Endodermal cell (in vitro differentiated cells): ENCODE measurements at regions not wholly inside any gene's neighbourhood (a gene's known extent, or its start where the extent isn't known, plus 50 kb on each side); places are given as distances from the start of the nearest gene placed in this dataset.
A peak's percentile ranks its signal among the peaks of the same experiment; 100 is the strongest.

ENCODE experiments used
- DNase-seq: peaks from one replicate; pipeline ENCODE4 v3.0.0-alpha.2; 2017
- H3K27ac ChIP-seq: 2 replicates; pipeline ENCODE4 v1.5.1; 2013; ENCODE audit warnings: mild to moderate bottlenecking, low read depth, low read length, moderate library complexity
- H3K27me3 ChIP-seq: 2 replicates; pipeline ENCODE4 v1.6.1; 2013; ENCODE audit warnings: mild to moderate bottlenecking, low read length, moderate library complexity; ENCODE audit not compliant: insufficient read depth, control insufficient read depth, poor library complexity, severe bottlenecking
- H3K36me3 ChIP-seq: 2 replicates; pipeline ENCODE4 v1.7.0; 2013; ENCODE audit warnings: mild to moderate bottlenecking, low read length, moderate library complexity; ENCODE audit not compliant: control insufficient read depth, insufficient read depth
- H3K4me1 ChIP-seq: one replicate; pipeline ENCODE4 v1.7.0; 2013; ENCODE audit warnings: low read length; ENCODE audit not compliant: control insufficient read depth, insufficient read depth
- H3K4me3 ChIP-seq: 2 replicates; pipeline ENCODE4 v1.5.1; 2013; ENCODE audit warnings: mild to moderate bottlenecking, low read length, moderate library complexity
- H3K9ac ChIP-seq: 2 replicates; pipeline ENCODE4 v1.6.1; 2013; ENCODE audit warnings: mild to moderate bottlenecking, low read length, moderate library complexity; ENCODE audit not compliant: poor library complexity, severe bottlenecking; ENCODE audit errors: extremely low read depth
- H3K9me3 ChIP-seq: 2 replicates; pipeline ENCODE4 v1.6.1; 2013; ENCODE audit warnings: mild to moderate bottlenecking, low read length, moderate library complexity; ENCODE audit not compliant: control insufficient read depth
- H3K27ac Mint-ChIP-seq: 2 replicates; pipeline ENCODE4 v1.8.0; 2020; ENCODE audit warnings: mixed read lengths
- H3K27me3 Mint-ChIP-seq: 2 replicates; pipeline ENCODE4 v1.8.0; 2021; ENCODE audit warnings: mild to moderate bottlenecking, mixed read lengths; ENCODE audit not compliant: insufficient read depth
- H3K36me3 Mint-ChIP-seq: 2 replicates; pipeline ENCODE4 v1.8.0; 2020; ENCODE audit warnings: low read depth, mixed read lengths
- H3K4me1 Mint-ChIP-seq: 2 replicates; pipeline ENCODE4 v1.8.0; 2020; ENCODE audit warnings: mixed read lengths
- H3K4me3 Mint-ChIP-seq: 2 replicates; pipeline ENCODE4 v1.8.0; 2020; ENCODE audit warnings: mild to moderate bottlenecking, moderate library complexity, mixed read lengths
- H3K9me3 Mint-ChIP-seq: 2 replicates; pipeline ENCODE4 v1.8.0; 2020; ENCODE audit warnings: mild to moderate bottlenecking, mixed read lengths
- CTCF ChIP-seq: fragments of 200-600 bp; sonication (generic); conservative IDR thresholded peaks from 2 replicates; pipeline ENCODE4 v1.5.0; 2021; ENCODE audit warnings: antibody characterized with exemption, mild to moderate bottlenecking
- WGBS, 2 experiments: methylation state at CpG; one replicate each; pipeline versions ENCODE4 v1.1.5 to v1.1.7; 2013; ENCODE audit warnings: missing lambda C conversion rate in 2 of 2, mixed read lengths in 1 of 2; ENCODE audit not compliant: insufficient coverage in 1 of 2, insufficient read length in 1 of 2; 5-methylcytosine and 5-hydroxymethylcytosine counted together

DNA sequence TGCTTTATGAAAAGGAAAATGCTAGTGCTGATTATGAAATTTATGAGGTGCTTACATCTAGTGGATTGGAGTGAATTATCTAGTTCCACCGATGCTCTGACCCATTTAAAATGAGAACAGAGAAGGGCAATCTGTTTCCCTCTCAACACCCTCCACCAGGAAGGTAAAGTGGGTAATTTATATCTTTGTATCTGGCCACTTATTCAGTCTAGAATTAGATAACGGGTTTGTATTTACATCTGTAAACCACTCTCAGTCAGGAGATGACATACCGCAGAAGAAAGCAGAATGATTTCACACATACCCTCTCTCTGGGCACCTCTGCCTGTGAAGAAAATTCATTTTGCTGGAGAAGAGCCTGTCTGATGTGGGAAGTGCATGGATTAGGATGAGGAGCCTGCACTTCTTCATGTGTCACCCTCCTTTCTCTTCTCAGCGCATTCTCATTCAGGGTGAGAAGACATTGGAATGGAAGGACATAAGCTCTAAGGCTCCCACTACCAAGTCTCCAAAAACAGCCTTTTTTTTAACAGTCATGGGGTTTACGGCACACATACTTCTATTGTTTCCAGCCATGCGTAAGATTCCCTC, 646.7 kb upstream of the SALL1 start:
- 93 to 95% methylated on average over 3 to 5 of the region's 6 CpGs for WGBS, 2 experiments
- Mint-ChIP-seq H3K36me3 (no peaks in the 10 kb centered on the region), H3K27me3 (no peaks in the 10 kb centered on the region), H3K4me3 (no peak overlapping the region), H3K9me3 (no peaks in the 10 kb centered on the region), H3K27ac (no peak overlapping the region), H3K4me1 (peaks cover 12% of the 10 kb centered on the region)
- no peak for TF ChIP-seq CTCF
- Histone ChIP-seq H3K9ac (no peak overlapping the region), H3K4me1 (no peaks in the 10 kb centered on the region), H3K9me3 (peaks cover 13% of the 10 kb centered on the region), H3K27ac (no peak overlapping the region), H3K36me3 (no peaks in the 10 kb centered on the region), H3K27me3 (no peaks in the 10 kb centered on the region), H3K4me3 (no peak overlapping the region)
- no peak for DNase-seq

GRCh38 chr16:51779240-51779639, 628.2 kb upstream of the SALL1 start:
- H3K9me3 Mint-ChIP-seq, result no peaks in the 10 kb centered on the region
- no peaks in the 10 kb centered on the region for H3K36me3 Mint-ChIP-seq
- 96% methylated on average over 3 of the region's 3 CpGs; no CpG with 5 or more reads in 1 of the 2 experiments for WGBS, 2 experiments
- H3K27ac Mint-ChIP-seq, result no peak overlapping the region
- no peak overlapping the region for H3K4me3 ChIP-seq
- no peak overlapping the region for H3K4me3 Mint-ChIP-seq
- H3K27me3 ChIP-seq, result no peaks in the 10 kb centered on the region
- H3K9me3 ChIP-seq, result no peaks in the 10 kb centered on the region
- H3K4me1 Mint-ChIP-seq, result no peaks in the 10 kb centered on the region
- no peak for DNase-seq
- H3K4me1 ChIP-seq, result no peaks in the 10 kb centered on the region
- H3K36me3 ChIP-seq, result no peaks in the 10 kb centered on the region
- no peak overlapping the region for H3K27ac ChIP-seq
- H3K9ac ChIP-seq, result no peak overlapping the region
- peaks cover 5% of the 10 kb centered on the region for H3K27me3 Mint-ChIP-seq
- no peak for TF ChIP-seq CTCF

DNA sequence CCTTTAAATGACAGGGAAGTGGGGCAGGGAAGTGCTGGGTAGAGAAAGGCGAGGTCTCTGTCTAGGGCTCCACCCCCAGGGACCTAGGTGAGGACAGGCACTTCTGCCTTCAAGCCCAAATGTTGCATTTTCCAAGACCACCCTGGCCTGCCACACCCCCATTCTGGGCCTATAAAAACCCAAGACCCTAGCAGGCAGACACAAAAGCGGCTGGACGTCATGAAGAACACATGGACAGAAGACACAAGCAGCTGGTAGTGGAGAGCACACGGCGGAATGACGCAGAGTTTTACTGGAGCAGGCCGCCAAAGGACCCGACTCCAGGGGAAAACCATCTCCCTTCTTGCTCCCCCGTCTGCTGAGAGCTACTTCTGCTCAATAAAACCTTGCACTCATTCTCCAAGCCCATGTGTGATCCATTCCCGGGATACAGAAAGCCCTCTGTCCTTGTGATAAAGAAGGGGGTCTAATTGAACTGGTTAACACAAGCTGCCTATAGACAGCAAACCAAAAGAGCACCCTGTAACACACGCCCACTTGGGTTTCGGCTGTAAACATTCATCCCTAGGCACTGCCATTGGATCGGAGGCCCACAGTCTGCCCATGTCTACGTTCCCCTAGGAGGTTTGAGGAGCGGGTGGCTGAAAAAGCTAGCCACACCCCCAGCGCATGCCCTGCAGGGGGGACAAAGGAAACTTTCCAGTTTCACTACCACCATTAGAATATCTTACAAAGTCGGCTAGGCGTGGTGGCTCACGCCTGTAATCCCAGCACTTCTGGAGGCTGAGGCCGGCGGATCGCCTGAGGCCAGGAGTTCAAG, 622.2 kb upstream of the SALL1 start:
- peaks cover 14% of the 10 kb centered on the region for H3K4me1 Mint-ChIP-seq
- Histone ChIP-seq H3K36me3 (no peaks in the 10 kb centered on the region), H3K27me3 (peaks cover 15% of the 10 kb centered on the region), H3K4me3 (no peak overlapping the region), H3K9ac (no peak overlapping the region), H3K4me1 (no peaks in the 10 kb centered on the region), H3K9me3 (no peaks in the 10 kb centered on the region), H3K27ac (no peak overlapping the region)
- no peaks in the 10 kb centered on the region for H3K9me3 Mint-ChIP-seq
- no peaks in the 10 kb centered on the region for H3K36me3 Mint-ChIP-seq
- H3K4me3 Mint-ChIP-seq, result peak overlapping the region; percentile 46
- TF ChIP-seq CTCF, result no peak
- 88 to 90% methylated on average over 9 to 22 of the region's 22 CpGs for WGBS, 2 experiments
- H3K27me3 Mint-ChIP-seq, result peaks cover 8% of the 10 kb centered on the region
- peak overlapping the region; percentile 64 for H3K27ac Mint-ChIP-seq
- DNase-seq, result peak; percentile 71
